K562 (cell line): ENCODE measurements at regions not wholly inside any gene's neighbourhood (a gene's known extent, or its start where the extent isn't known, plus 50 kb on each side); places are given as distances from the start of the nearest gene placed in this dataset.

Source experiments
- ATAC-seq: fragments of 200-7000 bp; cut with Tn5 transposase; 3 replicates; pipeline ENCODE4 v1.9.1; 2020; ENCODE audit warnings: moderate library complexity
- BruUV-seq: library from RNA; stranded (reverse); fragments of 400-500 nt; replicated peaks from 2 replicates; lab custom pipeline; 2021; lab: Mats Ljungman, UMichigan
- CTCF ChIA-PET: fragments of 300-600 bp; formaldehyde crosslinking; extraction: SDS; loops from one replicate; lab custom pipeline; 2021; ENCODE audit warnings: low intra/inter-chr PET ratio; lab: Yijun Ruan, JAX
- POLR2A ChIA-PET: fragments of 300-600, 350-650 bp; sonication (Branson Sonifier 250); formaldehyde crosslinking; extraction: SDS; loops from one replicate; lab custom pipeline; 2021; ENCODE audit warnings: antibody characterized with exemption, inconsistent platforms; lab: Yijun Ruan, JAX
- DNase-seq, 4 experiments: peaks; one replicate each; pipeline versions ENCODE4 v3.0.0 to v3.0.0-alpha.2; 2011 to 2018; ENCODE audit warnings: low spot score in 3 of 4, mixed read lengths in 3 of 4; ENCODE audit errors: extremely low read depth in 1 of 4
- FAIRE-seq: peaks from 2 replicates; lab custom pipeline; 2011; peaks lifted over from hg19 to GRCh38; lab: Jason Lieb, UNC
- H2AFZ ChIP-seq: 2 replicates; pipeline ENCODE4 v1.6.0; 2011; ENCODE audit warnings: low read depth, low read length, control low read depth, inconsistent platforms
- H3K27ac ChIP-seq: fragments of 200-600 bp; 3 replicates; pipeline ENCODE4 v1.8.0; 2011; ENCODE audit warnings: low read depth, mild to moderate bottlenecking, control low read depth, inconsistent platforms, low read length, moderate library complexity, mixed read lengths; ENCODE audit errors: extremely low read depth
- H3K27me3 ChIP-seq, 2 experiments: fragments of 300-600 bp in 1 of 2; 2 replicates in 1 of 2; 3 replicates in 1 of 2; pipeline versions ENCODE4 v1.6.0 to v1.8.0; 2011; ENCODE audit warnings: inconsistent platforms in 2 of 2, low read length in 2 of 2, mild to moderate bottlenecking in 1 of 2, mixed read lengths in 1 of 2, moderate library complexity in 1 of 2; ENCODE audit not compliant: control insufficient read depth in 2 of 2, insufficient read depth in 2 of 2
- H3K36me3 ChIP-seq: fragments of 300-600 bp; 3 replicates; pipeline ENCODE4 v1.8.0; 2011; ENCODE audit warnings: mild to moderate bottlenecking, low read length, inconsistent platforms; ENCODE audit not compliant: control insufficient read depth, insufficient read depth
- H3K4me1 ChIP-seq, 2 experiments: fragments of 200-600 bp in 1 of 2; replicated peaks in 1 of 2; 2 replicates in 1 of 2; 3 replicates in 1 of 2; pipeline versions ENCODE4 v1.5.1 to v1.8.0; 2011; ENCODE audit warnings: inconsistent platforms in 2 of 2, low read length in 2 of 2, mild to moderate bottlenecking in 1 of 2, mixed read lengths in 1 of 2, moderate library complexity in 1 of 2; ENCODE audit not compliant: control insufficient read depth in 2 of 2, insufficient read depth in 2 of 2
- H3K4me2 ChIP-seq: 2 replicates; pipeline ENCODE4 v1.6.1; 2011; ENCODE audit warnings: low read length, control low read depth, inconsistent platforms, mixed read lengths; ENCODE audit not compliant: insufficient read depth
- H3K4me3 ChIP-seq: fragments of 200-600 bp; sonication (generic), shearing (Covaris generic); 2 replicates; pipeline ENCODE4 v1.5.1; 2016; ENCODE audit warnings: control low read depth, inconsistent platforms
- H3K79me2 ChIP-seq: fragments of 200-600 bp; 3 replicates; pipeline ENCODE4 v1.8.0; 2011; ENCODE audit warnings: low read length, inconsistent platforms; ENCODE audit not compliant: control insufficient read depth, insufficient read depth
- H3K9ac ChIP-seq, 2 experiments: 2 replicates each; pipeline versions ENCODE4 v1.6.0 to v1.6.1; 2011; ENCODE audit warnings: low read depth in 2 of 2, low read length in 2 of 2, control low read depth in 1 of 2, inconsistent platforms in 1 of 2, mild to moderate bottlenecking in 1 of 2, mixed read lengths in 1 of 2; ENCODE audit not compliant: insufficient read depth in 1 of 2
- H3K9me1 ChIP-seq: one replicate; pipeline ENCODE4 v1.6.0; 2011; ENCODE audit warnings: inconsistent platforms, mild to moderate bottlenecking, low read length, moderate library complexity; ENCODE audit not compliant: control insufficient read depth, insufficient read depth
- H3K9me3 ChIP-seq: replicated peaks from 2 replicates; pipeline ENCODE4 v1.5.1; 2011; ENCODE audit warnings: low read depth, low read length, inconsistent platforms; ENCODE audit not compliant: control insufficient read depth, insufficient read depth
- H4K20me1 ChIP-seq: replicated peaks from 2 replicates; pipeline ENCODE4 v1.6.1; 2011; ENCODE audit warnings: low read length, inconsistent platforms, mixed read lengths; ENCODE audit not compliant: control insufficient read depth, insufficient read depth
- BCOR ChIP-seq: fragments of 450-650 bp; IDR thresholded peaks from 2 replicates; pipeline ENCODE4 v1.6.1; 2016
- CHD2 ChIP-seq: IDR thresholded peaks from 2 replicates; pipeline ENCODE4 v1.6.1; 2011; ENCODE audit warnings: low read depth, low read length
- LEF1 ChIP-seq: fragments of 450-650 bp; IDR thresholded peaks from 2 replicates; pipeline ENCODE4 v1.6.1; 2016; ENCODE audit warnings: mild to moderate bottlenecking
- MED1 ChIP-seq: sonication (generic); formaldehyde crosslinking; IDR thresholded peaks from 2 replicates; pipeline ENCODE4 v1.8.1; 2023; ENCODE audit warnings: missing genetic modification reagents, borderline replicate concordance
- ZFP36 ChIP-seq: fragments of 150-350 bp; IDR thresholded peaks from 2 replicates; pipeline ENCODE4 v1.6.1; 2018; ENCODE audit warnings: low read length, low read depth; ENCODE audit not compliant: partially characterized antibody
- ZKSCAN8 ChIP-seq: fragments of 200-800 bp; sonication (Bioruptor generic); IDR thresholded peaks from 2 replicates; pipeline ENCODE4 v1.6.1; 2016; ENCODE audit warnings: missing genetic modification characterization, missing compliant biosample characterization
- ZNF232 ChIP-seq: sonication (generic); formaldehyde crosslinking; IDR thresholded peaks from 2 replicates; pipeline ENCODE4 v1.8.0; 2022; ENCODE audit warnings: mild to moderate bottlenecking, missing genetic modification reagents
- ZNF316 ChIP-seq: fragments of 450-650 bp; IDR thresholded peaks from 2 replicates; pipeline ENCODE4 v1.6.1; 2016
- ZSCAN29 ChIP-seq: fragments of 450-650 bp; IDR thresholded peaks from 2 replicates; pipeline ENCODE4 v1.6.1; 2017
- WGBS: fragments of 100-300 bp; shearing (Covaris generic); methylation state at CpG from one replicate; pipeline ENCODE4 v1.1.6; 2016; ENCODE audit warnings: low coverage, mixed read lengths; ENCODE audit not compliant: insufficient coverage; ENCODE audit errors: missing lambda C conversion rate; 5-methylcytosine and 5-hydroxymethylcytosine counted together
- in situ Hi-C: fragments of 300-500 bp; cut with MboI; formaldehyde crosslinking; loops from 4 replicates; pipeline ENCODE4 v1.15.0; 2018; ENCODE audit warnings: inconsistent platforms, mixed read lengths
- intact Hi-C: fragments of 100-400 bp; cut with micrococcal nuclease; formaldehyde crosslinking; loops from 2 replicates; pipeline ENCODE4 v1.14.2; 2022
- TF ChIP-seq, protein P1 (sequence below): fragments of 200-800 bp; sonication (Bioruptor generic); IDR thresholded peaks from 2 replicates; pipeline ENCODE4 v1.6.1; 2017; ENCODE audit warnings: missing genetic modification characterization, missing compliant biosample characterization
- TF ChIP-seq, protein P2 (sequence below): fragments of 250-450 bp; sonication (Bioruptor Pico); IDR thresholded peaks from 2 replicates; pipeline ENCODE4 v1.4.0; 2020; ENCODE audit warnings: mild to moderate bottlenecking
- TF ChIP-seq, protein P3 (sequence below): sonication (generic); formaldehyde crosslinking; IDR thresholded peaks from 2 replicates; pipeline ENCODE4 v1.8.1; 2023; ENCODE audit warnings: mild to moderate bottlenecking, missing genetic modification reagents, moderate library complexity

DNA sequence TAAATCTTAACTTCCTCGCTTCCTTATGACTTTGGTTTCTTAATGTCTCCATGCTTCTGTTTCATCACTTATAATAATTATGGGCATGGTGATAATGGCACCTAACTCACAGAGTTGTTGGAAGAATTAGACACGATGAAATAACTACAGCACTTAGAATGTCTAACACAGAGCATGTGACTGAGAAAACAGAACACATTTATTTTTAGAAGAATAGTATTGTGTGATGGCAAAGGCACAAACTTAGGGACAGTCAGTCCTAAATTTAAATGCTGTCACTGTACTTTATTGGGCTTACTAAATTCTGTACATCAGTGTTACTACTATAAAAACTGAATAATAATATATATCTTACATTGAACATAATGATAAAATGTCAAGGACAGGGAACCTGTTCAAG, 391.1 kb upstream of the JAG1 start:
- 0% methylated on average over 2 of the region's 2 CpGs for WGBS
- DNase-seq, result no peak
- POLR2A ChIA-PET, result no interaction called here
- Histone ChIP-seq H3K27me3 (no peaks in the 10 kb centered on the region), H3K4me2 (no peak overlapping the region), H3K27ac (no peak overlapping the region), H3K36me3 (no peaks in the 10 kb centered on the region), H3K9ac (no peak overlapping the region), H2AFZ (no peak overlapping the region), H3K9me3 (no peaks in the 10 kb centered on the region), H3K79me2 (no peaks in the 10 kb centered on the region), H3K9me1 (no peaks in the 10 kb centered on the region), H3K4me1 (no peaks in the 10 kb centered on the region)
- BruUV-seq, result no TSS peak
- CTCF ChIA-PET, result no interaction called here
- in situ Hi-C loops, result no loop called here
- TF ChIP-seq ZKSCAN8 (no peak), ZFP36 (no peak), BCOR (no peak), MED1 (CRISPR knock-in tag) (no peak), ZSCAN29 (no peak), ZNF316 (no peak), CHD2 (no peak), ZNF232 (CRISPR knock-in tag) (no peak), LEF1 (no peak)
- TF ChIP-seq, protein P1, sequence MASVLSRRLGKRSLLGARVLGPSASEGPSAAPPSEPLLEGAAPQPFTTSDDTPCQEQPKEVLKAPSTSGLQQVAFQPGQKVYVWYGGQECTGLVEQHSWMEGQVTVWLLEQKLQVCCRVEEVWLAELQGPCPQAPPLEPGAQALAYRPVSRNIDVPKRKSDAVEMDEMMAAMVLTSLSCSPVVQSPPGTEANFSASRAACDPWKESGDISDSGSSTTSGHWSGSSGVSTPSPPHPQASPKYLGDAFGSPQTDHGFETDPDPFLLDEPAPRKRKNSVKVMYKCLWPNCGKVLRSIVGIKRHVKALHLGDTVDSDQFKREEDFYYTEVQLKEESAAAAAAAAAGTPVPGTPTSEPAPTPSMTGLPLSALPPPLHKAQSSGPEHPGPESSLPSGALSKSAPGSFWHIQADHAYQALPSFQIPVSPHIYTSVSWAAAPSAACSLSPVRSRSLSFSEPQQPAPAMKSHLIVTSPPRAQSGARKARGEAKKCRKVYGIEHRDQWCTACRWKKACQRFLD (CRISPR knock-in tag), result no peak
- TF ChIP-seq, protein P2, sequence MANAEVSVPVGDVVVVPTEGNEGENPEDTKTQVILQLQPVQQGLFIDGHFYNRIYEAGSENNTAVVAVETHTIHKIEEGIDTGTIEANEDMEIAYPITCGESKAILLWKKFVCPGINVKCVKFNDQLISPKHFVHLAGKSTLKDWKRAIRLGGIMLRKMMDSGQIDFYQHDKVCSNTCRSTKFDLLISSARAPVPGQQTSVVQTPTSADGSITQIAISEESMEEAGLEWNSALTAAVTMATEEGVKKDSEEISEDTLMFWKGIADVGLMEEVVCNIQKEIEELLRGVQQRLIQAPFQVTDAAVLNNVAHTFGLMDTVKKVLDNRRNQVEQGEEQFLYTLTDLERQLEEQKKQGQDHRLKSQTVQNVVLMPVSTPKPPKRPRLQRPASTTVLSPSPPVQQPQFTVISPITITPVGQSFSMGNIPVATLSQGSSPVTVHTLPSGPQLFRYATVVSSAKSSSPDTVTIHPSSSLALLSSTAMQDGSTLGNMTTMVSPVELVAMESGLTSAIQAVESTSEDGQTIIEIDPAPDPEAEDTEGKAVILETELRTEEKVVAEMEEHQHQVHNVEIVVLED (CRISPR knock-in tag), result no peak
- TF ChIP-seq, protein P3, sequence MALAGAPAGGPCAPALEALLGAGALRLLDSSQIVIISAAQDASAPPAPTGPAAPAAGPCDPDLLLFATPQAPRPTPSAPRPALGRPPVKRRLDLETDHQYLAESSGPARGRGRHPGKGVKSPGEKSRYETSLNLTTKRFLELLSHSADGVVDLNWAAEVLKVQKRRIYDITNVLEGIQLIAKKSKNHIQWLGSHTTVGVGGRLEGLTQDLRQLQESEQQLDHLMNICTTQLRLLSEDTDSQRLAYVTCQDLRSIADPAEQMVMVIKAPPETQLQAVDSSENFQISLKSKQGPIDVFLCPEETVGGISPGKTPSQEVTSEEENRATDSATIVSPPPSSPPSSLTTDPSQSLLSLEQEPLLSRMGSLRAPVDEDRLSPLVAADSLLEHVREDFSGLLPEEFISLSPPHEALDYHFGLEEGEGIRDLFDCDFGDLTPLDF (CRISPR knock-in tag), result no peak
- TF ChIP-seq, all 486 proteins: peak for 0
- no peak for FAIRE-seq
- intact Hi-C loops, result no loop called here
- Histone ChIP-seq H4K20me1 (no peaks in the 10 kb centered on the region), H3K4me3 (no peak overlapping the region)
- ATAC-seq, result no peak
